ENCODE measurements at regions not wholly inside any gene's neighbourhood (a gene's known extent, or its start where the extent isn't known, plus 50 kb on each side); places are given as distances from the start of the nearest gene placed in this dataset.

DNA sequence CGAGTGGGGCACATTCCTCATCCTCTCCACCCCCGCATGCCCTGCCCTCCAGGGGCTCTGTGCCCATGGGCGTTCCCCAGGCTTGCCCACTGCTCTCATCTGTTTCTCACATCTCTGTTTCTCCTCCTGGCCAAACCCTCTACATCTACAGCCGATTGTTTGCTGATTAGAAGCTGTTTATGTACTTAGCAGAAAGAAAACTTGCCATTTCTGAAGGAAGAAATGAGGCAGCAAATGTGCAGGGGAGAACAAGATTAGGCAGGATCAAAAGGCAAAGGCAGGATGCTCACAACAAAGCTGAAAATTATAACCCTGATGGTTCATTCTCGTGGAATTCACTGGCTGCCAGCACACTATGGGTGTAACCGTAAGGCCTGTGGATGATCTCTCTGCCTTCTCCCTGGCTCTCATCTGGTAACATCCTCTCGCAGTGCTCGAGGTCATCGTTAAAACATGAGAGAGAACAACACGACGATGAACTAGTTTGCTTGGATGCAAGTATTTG is 111.6 kb upstream of the KLF14 start:
- TF ChIP-seq POLR2AphosphoS5 (IDR thresholded peaks at IDR 0.05) (no peak), POLR2A (IDR thresholded peaks at IDR 0.05) (no peak), CTCF (IDR thresholded peaks at IDR 0.05) (no peak)
- no peaks in the 10 kb centered on the region for H3K27me3 ChIP-seq
- no peak overlapping the region for H3K27ac ChIP-seq
- H3K4me1 ChIP-seq, result no peaks in the 10 kb centered on the region
- no peaks in the 10 kb centered on the region for H3K36me3 ChIP-seq
- DNase-seq (ENCODE audit: low spot score in 2 of 2), result no peak
- intact Hi-C loops (cut with DNase I; ENCODE audit: low total_unique reads), result no loop called here
- no peaks in the 10 kb centered on the region for H3K9me3 ChIP-seq
- no peak overlapping the region for H3K4me3 ChIP-seq

GRCh38 chr7:130849604-130850003 is 115.6 kb upstream of the KLF14 start:
- no peak overlapping the region for H3K27ac ChIP-seq
- no peak for TF ChIP-seq POLR2A (IDR thresholded peaks at IDR 0.05)
- TF ChIP-seq POLR2AphosphoS5 (IDR thresholded peaks at IDR 0.05), result no peak
- no peak for TF ChIP-seq CTCF (IDR thresholded peaks at IDR 0.05)
- H3K4me1 ChIP-seq, result no peaks in the 10 kb centered on the region
- H3K9me3 ChIP-seq, result no peaks in the 10 kb centered on the region
- no peaks in the 10 kb centered on the region for H3K36me3 ChIP-seq
- H3K4me3 ChIP-seq, result no peak overlapping the region
- H3K27me3 ChIP-seq, result no peaks in the 10 kb centered on the region
- intact Hi-C loops (cut with DNase I; ENCODE audit: low total_unique reads), result no loop called here
- no peak for DNase-seq (ENCODE audit: low spot score in 2 of 2)

DNA sequence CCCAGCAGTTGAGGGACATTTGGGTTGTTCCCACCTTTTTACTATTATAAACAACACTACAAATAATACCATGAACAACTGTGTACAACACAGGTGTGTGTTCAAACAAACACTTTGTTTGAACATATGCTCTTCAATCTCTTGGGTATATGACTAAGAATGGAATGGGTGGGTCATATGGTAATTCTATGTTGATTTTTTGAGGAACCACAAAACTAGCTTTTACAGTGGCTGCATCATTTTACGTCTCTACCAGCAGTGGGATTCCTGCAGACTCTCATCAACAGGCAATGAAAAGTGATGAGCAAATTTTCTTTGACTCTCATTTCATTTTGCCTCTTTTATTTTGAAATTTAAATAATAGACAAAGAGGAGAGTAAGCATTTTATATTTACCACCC is 116.9 kb upstream of the KLF14 start:
- intact Hi-C loops (cut with DNase I; ENCODE audit: low total_unique reads), result no loop called here
- Histone ChIP-seq H3K27ac (no peak overlapping the region), H3K9me3 (no peaks in the 10 kb centered on the region), H3K27me3 (no peaks in the 10 kb centered on the region), H3K4me3 (no peak overlapping the region), H3K36me3 (no peaks in the 10 kb centered on the region), H3K4me1 (no peaks in the 10 kb centered on the region)
- DNase-seq (ENCODE audit: low spot score in 2 of 2), result no peak
- TF ChIP-seq POLR2AphosphoS5 (IDR thresholded peaks at IDR 0.05), result no peak
- no peak for TF ChIP-seq POLR2A (IDR thresholded peaks at IDR 0.05)
- no peak for TF ChIP-seq CTCF (IDR thresholded peaks at IDR 0.05)

DNA sequence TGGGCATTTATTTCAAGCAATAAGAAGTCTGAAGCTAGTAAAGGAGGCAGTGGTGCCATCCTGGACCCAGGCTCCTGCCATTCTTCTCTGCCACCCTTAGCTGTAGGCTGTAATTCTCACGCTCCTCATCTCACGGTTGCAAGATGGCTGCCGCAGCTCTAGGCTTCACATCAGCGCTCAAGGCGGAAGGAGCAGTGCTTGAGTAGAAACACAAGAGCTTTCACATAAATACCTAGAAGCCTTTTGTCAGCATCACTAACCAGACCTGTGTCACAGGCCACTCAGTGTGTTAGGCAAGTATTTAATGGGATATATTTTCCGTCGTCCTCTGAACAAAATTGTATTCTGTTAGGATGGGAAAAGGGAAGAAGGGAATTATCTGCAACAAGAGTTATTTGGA is 118.9 kb upstream of the KLF14 start:
- Histone ChIP-seq H3K4me3 (no peak overlapping the region), H3K4me1 (no peaks in the 10 kb centered on the region), H3K27ac (no peak overlapping the region), H3K27me3 (no peaks in the 10 kb centered on the region), H3K36me3 (peaks cover 3% of the 10 kb centered on the region), H3K9me3 (peaks cover 15 to 16% of the 10 kb centered on the region in 2 donors)
- TF ChIP-seq POLR2A (IDR thresholded peaks at IDR 0.05) (no peak), POLR2AphosphoS5 (IDR thresholded peaks at IDR 0.05) (no peak), CTCF (IDR thresholded peaks at IDR 0.05) (no peak)
- no peak for DNase-seq (ENCODE audit: low spot score in 2 of 2)
- intact Hi-C loops (cut with DNase I; ENCODE audit: low total_unique reads), result no loop called here

GRCh38 chr7:130853503-130854279 is 119.7 kb upstream of the KLF14 start:
- Histone ChIP-seq H3K4me3 (no peak overlapping the region), H3K27me3 (no peaks in the 10 kb centered on the region), H3K9me3 (peaks cover 16 to 24% of the 10 kb centered on the region in 2 donors), H3K36me3 (peaks cover 3% of the 10 kb centered on the region), H3K4me1 (no peaks in the 10 kb centered on the region), H3K27ac (no peak overlapping the region)
- DNase-seq (ENCODE audit: low spot score in 2 of 2), result no peak
- intact Hi-C loops (cut with DNase I; ENCODE audit: low total_unique reads), result no loop called here
- TF ChIP-seq POLR2A (IDR thresholded peaks at IDR 0.05) (no peak), CTCF (IDR thresholded peaks at IDR 0.05) (no peak), POLR2AphosphoS5 (IDR thresholded peaks at IDR 0.05) (no peak)
